Neural crest cell (in vitro differentiated cells): ENCODE measurements at regions not wholly inside any gene's neighbourhood (a gene's known extent, or its start where the extent isn't known, plus 50 kb on each side); places are given as distances from the start of the nearest gene placed in this dataset.

ENCODE experiments used
- DNase-seq: peaks from one replicate; pipeline ENCODE4 v3.0.0; 2021; ENCODE audit warnings: low read depth, mixed read lengths, low spot score
- H3K27ac Mint-ChIP-seq: one replicate; pipeline ENCODE4 v1.8.0; 2021; ENCODE audit warnings: mild to moderate bottlenecking, mixed read lengths; ENCODE audit not compliant: unreplicated experiment
- H3K27me3 Mint-ChIP-seq: 2 replicates; pipeline ENCODE4 v1.8.0; 2021; ENCODE audit warnings: low read depth, mild to moderate bottlenecking, mixed read lengths
- H3K36me3 Mint-ChIP-seq: 2 replicates; pipeline ENCODE4 v1.8.0; 2021; ENCODE audit warnings: low read depth, mild to moderate bottlenecking, mixed read lengths
- H3K4me1 Mint-ChIP-seq: 2 replicates; pipeline ENCODE4 v1.8.0; 2021; ENCODE audit warnings: mixed read lengths
- H3K4me3 Mint-ChIP-seq: one replicate; pipeline ENCODE4 v1.8.0; 2021; ENCODE audit warnings: mild to moderate bottlenecking, mixed read lengths
- H3K9me3 Mint-ChIP-seq: 2 replicates; pipeline ENCODE4 v1.8.0; 2021; ENCODE audit warnings: mixed read lengths
- CTCF ChIP-seq: fragments of 200-600 bp; sonication (generic); conservative IDR thresholded peaks from 2 replicates; pipeline ENCODE4 v1.5.0; 2021; ENCODE audit warnings: antibody characterized with exemption, mild to moderate bottlenecking

- H3K27me3 Mint-ChIP-seq, result no peaks in the 10 kb centered on the region
- no peaks in the 10 kb centered on the region for H3K36me3 Mint-ChIP-seq
- no peaks in the 10 kb centered on the region for H3K4me1 Mint-ChIP-seq
- TF ChIP-seq CTCF, result no peak
- H3K4me3 Mint-ChIP-seq, result no peak overlapping the region
- no peak for DNase-seq
- H3K27ac Mint-ChIP-seq, result no peak overlapping the region
- no peaks in the 10 kb centered on the region for H3K9me3 Mint-ChIP-seq
Measured at GRCh38 chr5:143749581-143750205, 62.3 kb upstream of the HMHB1 start.

GRCh38 chr5:143748516-143748915, 63.4 kb upstream of the HMHB1 start:
- Mint-ChIP-seq H3K4me3 (no peak overlapping the region), H3K27ac (no peak overlapping the region), H3K9me3 (no peaks in the 10 kb centered on the region), H3K4me1 (no peaks in the 10 kb centered on the region), H3K27me3 (no peaks in the 10 kb centered on the region), H3K36me3 (no peaks in the 10 kb centered on the region)
- no peak for DNase-seq
- no peak for TF ChIP-seq CTCF

GRCh38 chr5:143742951-143743350, 69.0 kb upstream of the HMHB1 start:
- H3K4me1 Mint-ChIP-seq, result peaks cover 5% of the 10 kb centered on the region
- DNase-seq, result no peak
- H3K27ac Mint-ChIP-seq, result no peak overlapping the region
- H3K27me3 Mint-ChIP-seq, result no peaks in the 10 kb centered on the region
- no peak overlapping the region for H3K4me3 Mint-ChIP-seq
- H3K9me3 Mint-ChIP-seq, result no peaks in the 10 kb centered on the region
- TF ChIP-seq CTCF, result no peak
- H3K36me3 Mint-ChIP-seq, result no peaks in the 10 kb centered on the region

- TF ChIP-seq CTCF, result no peak
- Mint-ChIP-seq H3K27ac (peak overlapping the region; percentile 3), H3K4me1 (peaks cover 17% of the 10 kb centered on the region), H3K4me3 (no peak overlapping the region), H3K36me3 (no peaks in the 10 kb centered on the region), H3K27me3 (no peaks in the 10 kb centered on the region), H3K9me3 (peaks cover 4% of the 10 kb centered on the region)
- no peak for DNase-seq
Measured at GRCh38 chr5:143741421-143741820, 70.5 kb upstream of the HMHB1 start.

- Mint-ChIP-seq H3K9me3 (peaks cover 4% of the 10 kb centered on the region), H3K4me3 (no peak overlapping the region), H3K27me3 (no peaks in the 10 kb centered on the region), H3K36me3 (no peaks in the 10 kb centered on the region), H3K4me1 (peaks cover 17% of the 10 kb centered on the region), H3K27ac (peak overlapping the region; percentile 3)
- DNase-seq, result no peak
- no peak for TF ChIP-seq CTCF
Measured at GRCh38 chr5:143740956-143741355, 71.0 kb upstream of the HMHB1 start.
